Vagina (tissue), 2 donors: ENCODE measurements at regions not wholly inside any gene's neighbourhood (a gene's known extent, or its start where the extent isn't known, plus 50 kb on each side); places are given as distances from the start of the nearest gene placed in this dataset.

Experiments
- POLR2A ChIP-seq, 2 donors: fragments of 450-650 bp; IDR thresholded peaks; one replicate each; pipeline ENCODE4 v1.6.1; 2017; ENCODE audit warnings: antibody characterized with exemption in 2 of 2, mild to moderate bottlenecking in 2 of 2, moderate library complexity in 2 of 2
- TF ChIP-seq, protein P1 (sequence below), 3 experiments: fragments of 450-650 bp in 2 of 3; fragments of 200-600 bp in 1 of 3; sonication (generic) in 1 of 3; IDR thresholded peaks; one replicate each; pipeline ENCODE4 v1.5.1; 2017 to 2019; ENCODE audit warnings: antibody characterized with exemption in 3 of 3, mild to moderate bottlenecking in 2 of 3, moderate library complexity in 2 of 3

DNA sequence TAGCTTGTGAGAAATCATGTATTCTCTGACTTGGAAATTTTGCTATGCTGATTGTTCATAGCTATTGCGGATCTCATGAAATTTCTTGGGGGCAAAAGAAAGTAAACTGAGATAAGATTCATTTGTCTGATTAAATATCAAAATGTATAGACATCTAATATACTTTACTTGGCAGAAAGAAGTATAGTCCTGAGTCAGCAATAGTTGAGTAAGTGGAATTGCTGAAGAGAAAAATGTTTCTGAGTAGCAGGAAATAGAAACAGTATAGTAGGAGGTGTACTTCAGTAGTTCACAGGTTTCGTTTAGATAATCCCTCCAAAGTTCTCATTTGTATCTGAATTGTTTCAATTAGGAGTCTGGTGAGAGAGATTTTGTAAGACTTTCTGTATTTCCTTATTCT lies 705.9 kb downstream of the MCTP2 start:
- TF ChIP-seq, protein P1, sequence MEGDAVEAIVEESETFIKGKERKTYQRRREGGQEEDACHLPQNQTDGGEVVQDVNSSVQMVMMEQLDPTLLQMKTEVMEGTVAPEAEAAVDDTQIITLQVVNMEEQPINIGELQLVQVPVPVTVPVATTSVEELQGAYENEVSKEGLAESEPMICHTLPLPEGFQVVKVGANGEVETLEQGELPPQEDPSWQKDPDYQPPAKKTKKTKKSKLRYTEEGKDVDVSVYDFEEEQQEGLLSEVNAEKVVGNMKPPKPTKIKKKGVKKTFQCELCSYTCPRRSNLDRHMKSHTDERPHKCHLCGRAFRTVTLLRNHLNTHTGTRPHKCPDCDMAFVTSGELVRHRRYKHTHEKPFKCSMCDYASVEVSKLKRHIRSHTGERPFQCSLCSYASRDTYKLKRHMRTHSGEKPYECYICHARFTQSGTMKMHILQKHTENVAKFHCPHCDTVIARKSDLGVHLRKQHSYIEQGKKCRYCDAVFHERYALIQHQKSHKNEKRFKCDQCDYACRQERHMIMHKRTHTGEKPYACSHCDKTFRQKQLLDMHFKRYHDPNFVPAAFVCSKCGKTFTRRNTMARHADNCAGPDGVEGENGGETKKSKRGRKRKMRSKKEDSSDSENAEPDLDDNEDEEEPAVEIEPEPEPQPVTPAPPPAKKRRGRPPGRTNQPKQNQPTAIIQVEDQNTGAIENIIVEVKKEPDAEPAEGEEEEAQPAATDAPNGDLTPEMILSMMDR (IDR thresholded peaks at IDR 0.05) = no peak
- no peak for TF ChIP-seq POLR2A (IDR thresholded peaks at IDR 0.05)
